Superior temporal gyrus (tissue), 1 donor: ENCODE measurements at regions not wholly inside any gene's neighbourhood (a gene's known extent, or its start where the extent isn't known, plus 50 kb on each side); places are given as distances from the start of the nearest gene placed in this dataset.

Experiments used
- DNase-seq: peaks from one replicate; pipeline ENCODE4 v3.0.0-alpha.2; 2016; ENCODE audit errors: extremely low spot score

- DNase-seq, result no peak
These were observed 343.2 kb downstream of the ACTL7B start for GRCh38 chr9:108512426-108513173.

DNA sequence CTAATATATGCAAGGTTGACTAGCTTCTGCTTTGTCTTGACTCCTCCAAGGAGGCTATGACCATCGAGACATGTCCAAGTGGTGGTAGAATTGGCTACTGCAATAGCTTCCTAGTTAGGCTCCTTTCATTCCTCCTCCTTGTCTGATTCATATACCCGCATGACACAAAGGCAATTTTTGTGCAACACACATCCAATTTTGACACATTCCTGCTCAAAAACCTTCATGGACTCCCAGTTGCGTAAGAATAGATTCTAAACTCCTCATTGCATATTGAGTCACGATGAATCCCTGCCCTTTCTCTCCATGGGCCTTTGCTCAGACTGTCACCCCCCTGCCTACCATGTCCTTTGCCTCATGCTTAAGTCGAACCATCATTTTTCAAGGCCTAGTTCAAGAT lies 344.5 kb downstream of the ACTL7B start:
- no peak for DNase-seq

- DNase-seq, result no peak
These were observed 358.9 kb downstream of the ACTL7B start for GRCh38 chr9:108496846-108497245.

DNA sequence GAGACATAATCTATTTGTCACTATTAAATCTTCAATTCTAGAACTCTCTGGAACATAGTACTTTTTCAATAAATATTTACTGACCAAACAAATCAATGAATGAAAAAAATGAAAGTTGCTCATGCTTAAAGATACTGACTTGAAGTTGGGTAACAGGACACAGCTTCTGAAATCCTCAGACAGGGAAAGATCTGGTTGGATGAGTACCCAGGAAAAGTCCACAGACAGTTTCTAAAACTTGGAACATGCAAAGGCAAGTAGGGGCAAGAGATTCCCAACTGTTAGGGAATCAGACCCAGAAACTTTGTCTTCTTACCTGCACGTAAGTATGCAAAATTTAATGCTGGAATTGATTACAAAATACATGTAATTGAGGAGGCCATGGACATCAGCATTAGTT lies 366.2 kb downstream of the ACTL7B start:
- DNase-seq, result no peak

- DNase-seq, result no peak
These were observed 369.0 kb downstream of the ACTL7B start for GRCh38 chr9:108486831-108487230.

- DNase-seq, result no peak
These were observed 371.3 kb downstream of the ACTL7B start for GRCh38 chr9:108484468-108484867.

GRCh38 chr9:108483676-108484075 lies 372.1 kb downstream of the ACTL7B start:
- DNase-seq, result no peak

GRCh38 chr9:108479989-108480652 lies 375.7 kb downstream of the ACTL7B start:
- no peak for DNase-seq

GRCh38 chr9:108478431-108479332 lies 377.1 kb downstream of the ACTL7B start:
- peak; percentile 35 for DNase-seq

DNA sequence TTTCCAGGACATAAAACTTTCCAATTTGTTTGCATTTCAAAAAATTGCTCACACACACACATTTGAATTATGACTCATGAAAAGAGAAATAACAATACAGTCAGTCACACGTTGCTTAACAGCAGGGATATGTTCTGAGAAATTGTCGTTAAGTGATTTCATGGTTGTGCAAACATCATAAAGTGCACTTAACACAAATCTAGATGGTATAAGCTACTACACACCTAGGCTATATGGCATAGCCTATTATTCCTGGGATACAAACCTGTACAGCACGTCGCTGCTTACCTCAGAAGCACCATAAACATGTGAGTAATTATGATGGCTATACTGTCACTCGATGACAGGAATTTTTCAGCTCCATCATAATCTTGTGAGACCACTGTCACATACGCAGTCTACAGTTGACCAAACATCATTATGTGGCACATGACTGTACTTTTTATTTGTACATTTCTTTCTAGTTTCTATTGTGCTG lies 378.2 kb downstream of the ACTL7B start:
- no peak for DNase-seq

DNA sequence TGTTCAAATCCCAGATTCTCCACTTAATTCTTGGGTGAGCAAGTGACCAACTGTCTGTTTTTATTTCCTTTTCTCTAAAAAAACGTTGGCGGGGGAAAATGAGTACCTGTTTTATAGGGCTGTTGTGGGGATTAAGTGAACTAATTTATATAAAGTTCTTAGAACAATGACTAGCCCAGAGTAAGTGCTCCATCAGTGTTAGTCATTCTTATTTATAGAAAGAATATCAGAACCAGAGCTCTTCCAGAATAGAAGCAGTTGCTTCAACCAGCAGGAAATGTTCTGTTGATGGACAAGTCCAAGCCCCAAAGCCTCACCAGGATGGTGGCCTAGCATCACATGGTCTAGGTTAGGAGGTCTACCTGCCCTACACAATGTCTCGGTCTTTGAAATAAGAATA lies 379.2 kb downstream of the ACTL7B start:
- DNase-seq, result no peak

GRCh38 chr9:108475813-108476212 lies 380.0 kb downstream of the ACTL7B start:
- DNase-seq, result no peak

- no peak for DNase-seq
These were observed 381.4 kb downstream of the ACTL7B start for GRCh38 chr9:108474356-108474755.

DNA sequence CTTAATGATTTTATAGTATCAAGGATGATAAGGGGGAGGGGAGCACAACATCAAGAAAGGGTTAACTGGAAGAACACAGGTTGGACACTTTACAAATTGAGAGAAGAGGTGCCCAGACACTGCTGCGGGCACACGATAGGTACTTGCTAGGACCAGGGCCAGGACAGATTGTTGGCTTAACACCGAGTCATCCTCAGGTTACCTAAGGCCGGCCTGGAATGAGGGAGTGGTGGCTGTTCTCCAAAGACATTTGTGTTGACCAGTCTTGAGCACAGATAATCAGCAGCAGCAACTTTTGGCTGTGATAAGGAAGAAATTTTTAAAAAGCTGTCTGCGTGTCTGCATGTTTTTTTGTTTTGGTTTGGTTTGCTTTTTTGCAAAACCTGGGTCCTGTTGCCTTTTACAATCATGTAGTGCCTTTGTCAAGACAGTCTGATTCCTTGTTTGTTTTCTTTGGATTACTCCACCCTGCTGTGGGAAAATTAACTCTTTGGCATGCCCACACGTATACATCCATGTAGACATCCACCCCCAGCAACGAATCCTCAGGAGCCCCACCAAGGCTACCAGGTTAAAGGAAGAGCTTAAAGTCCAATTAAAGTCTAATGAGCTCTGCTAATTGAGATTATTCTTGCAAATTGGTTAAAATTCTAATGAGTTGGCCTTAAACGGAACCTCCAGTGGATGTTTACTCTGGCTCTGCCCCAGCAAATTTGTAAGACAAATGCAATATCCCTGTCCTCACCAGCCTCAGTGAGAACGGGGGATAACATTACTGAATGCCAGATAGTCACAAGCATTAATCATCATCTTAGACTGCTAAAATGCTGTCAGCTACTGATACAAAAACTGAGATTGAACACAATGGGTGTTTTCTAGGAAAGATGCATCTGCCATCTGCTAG lies 382.3 kb downstream of the ACTL7B start:
- no peak for DNase-seq

GRCh38 chr9:108469654-108470053 lies 386.1 kb downstream of the ACTL7B start:
- DNase-seq, result no peak

DNA sequence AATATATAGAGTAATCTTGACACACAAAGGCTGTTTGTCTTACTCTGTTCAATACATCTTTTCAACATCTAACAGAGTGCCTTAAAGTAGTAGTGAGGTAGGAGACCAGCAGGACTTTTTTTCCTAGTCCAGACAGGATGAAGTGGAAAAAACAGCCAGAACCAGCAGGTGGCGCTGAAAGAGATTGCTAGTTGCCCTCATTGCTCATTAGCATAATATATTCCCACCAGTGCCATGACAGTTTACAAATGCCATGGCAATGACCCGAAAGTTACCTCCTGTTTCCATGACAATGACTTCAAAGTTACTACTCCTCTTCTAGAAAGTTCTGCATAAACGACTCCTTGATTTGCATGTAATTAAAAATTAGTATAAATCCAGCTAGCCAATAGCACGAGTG lies 387.4 kb downstream of the ACTL7B start:
- no peak for DNase-seq

DNA sequence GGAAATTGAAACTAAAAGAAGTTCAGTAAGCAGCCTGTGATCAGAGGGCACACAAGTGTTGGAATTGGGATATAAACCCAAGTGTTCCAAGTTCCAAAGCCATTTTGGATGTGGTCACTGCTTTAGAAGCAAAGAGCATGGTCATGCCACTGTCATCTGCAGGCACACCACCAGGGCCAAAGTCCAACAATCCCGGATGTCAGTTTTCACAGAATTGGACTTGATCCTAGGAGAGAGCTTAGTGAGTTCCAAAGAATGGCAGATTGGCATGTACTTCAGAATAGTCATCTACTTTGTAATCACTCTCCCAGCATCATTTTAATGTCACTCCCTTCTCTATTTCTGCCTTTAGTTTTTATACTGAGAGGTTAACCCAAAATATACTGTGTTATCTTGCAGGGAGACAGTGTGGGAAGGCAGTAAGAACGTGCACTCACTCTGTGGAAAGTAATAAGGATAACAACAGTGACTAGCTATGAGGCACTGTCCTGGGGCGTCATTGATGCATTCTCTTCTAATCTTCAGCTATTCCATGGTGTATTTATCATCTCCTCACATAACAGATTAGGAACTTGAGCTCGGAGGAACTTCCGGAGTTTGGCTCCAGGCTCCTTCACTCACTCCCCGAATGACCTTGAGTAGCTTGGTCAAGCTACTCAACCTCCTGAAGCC lies 388.0 kb downstream of the ACTL7B start:
- DNase-seq, result no peak

DNA sequence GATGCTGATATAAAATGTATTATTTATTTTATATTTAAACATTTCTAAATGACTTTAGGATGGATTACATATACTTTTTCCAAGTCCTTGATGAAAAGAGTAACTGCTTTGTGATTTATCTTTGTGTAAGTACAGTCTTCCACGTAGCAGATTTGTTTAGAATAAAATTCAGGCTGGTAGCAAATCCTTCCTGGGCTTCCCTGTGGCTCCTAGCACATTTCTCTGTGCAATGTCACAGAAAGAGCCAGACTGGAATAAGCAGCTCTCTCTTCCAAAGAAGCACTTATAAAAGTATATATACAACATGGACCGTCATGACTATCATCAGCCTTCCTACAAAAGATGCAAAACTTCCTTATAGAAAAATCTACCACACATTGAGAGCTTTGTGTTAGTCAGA lies 388.6 kb downstream of the ACTL7B start:
- no peak for DNase-seq

- DNase-seq, result no peak
These were observed 389.5 kb downstream of the ACTL7B start for GRCh38 chr9:108466304-108466703.

- no peak for DNase-seq
These were observed 391.7 kb downstream of the ACTL7B start for GRCh38 chr9:108463932-108464606.
